ENCODE measurements at regions not wholly inside any gene's neighbourhood (a gene's known extent, or its start where the extent isn't known, plus 50 kb on each side); places are given as distances from the start of the nearest gene placed in this dataset.

DNA sequence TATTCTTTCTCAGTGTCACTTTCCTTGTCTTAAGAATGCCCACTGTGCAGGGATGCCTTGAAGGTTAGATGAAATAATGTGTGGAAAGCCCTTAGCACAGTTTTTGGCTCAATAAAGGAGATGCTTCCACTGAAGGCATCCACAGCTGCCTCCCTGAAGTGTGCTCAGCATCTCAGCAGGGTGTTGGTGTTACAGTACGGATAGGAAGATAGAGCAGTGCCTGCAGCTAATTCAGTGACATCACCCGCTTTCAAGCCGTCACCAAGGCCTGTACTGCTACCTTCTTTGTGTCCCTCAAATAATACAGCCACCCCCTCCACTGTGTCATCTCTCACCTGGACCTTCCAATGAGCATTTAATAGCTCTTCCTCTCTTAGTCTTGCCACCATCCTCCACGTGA lies 59.0 kb downstream of the NDUFS5 start:
- no peak for DNase-seq

DNA sequence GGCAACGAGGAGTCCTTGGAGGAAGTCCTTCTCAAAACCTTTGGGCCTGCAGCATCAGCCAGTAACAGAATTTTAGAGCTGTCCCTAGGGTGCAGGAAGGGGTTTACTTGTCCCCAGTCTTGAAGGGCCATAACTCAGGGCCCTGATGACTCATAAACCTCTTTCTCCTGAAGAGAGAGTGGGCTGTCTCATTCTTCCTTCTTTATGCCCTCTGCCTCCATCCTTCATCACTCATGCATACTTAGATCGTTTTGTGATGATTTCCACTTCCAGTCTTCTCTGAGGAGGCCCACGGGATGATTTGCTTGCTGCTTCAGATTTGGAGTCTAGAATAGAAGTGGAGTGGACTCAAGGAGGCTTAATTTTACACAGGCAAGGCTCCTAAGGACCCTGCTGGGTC lies 60.2 kb downstream of the NDUFS5 start:
- no peak for DNase-seq

- no peak for DNase-seq
These were observed 60.8 kb downstream of the NDUFS5 start for GRCh38 chr1:39086865-39087409.

- no peak for DNase-seq
These were observed 61.3 kb downstream of the NDUFS5 start for GRCh38 chr1:39087435-39087834.

DNA sequence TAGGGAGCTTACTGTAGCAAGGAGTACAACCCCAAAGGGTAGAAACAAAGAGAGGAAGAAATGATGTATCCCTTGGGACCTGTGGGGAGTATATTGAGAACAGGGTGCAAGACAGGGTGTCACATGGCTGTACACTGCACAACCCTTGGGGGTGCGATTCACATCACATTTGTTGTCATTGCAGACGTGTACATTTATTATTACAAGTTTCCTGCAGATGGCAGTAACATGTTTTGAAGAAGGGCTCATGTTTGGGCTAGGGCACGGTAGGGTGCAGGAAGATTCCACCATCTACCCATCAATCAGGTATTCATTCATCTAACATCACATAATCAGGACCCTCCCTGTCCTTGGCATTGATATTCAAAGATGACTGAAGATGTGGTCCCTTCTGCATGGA lies 62.5 kb downstream of the NDUFS5 start:
- DNase-seq, result no peak

GRCh38 chr1:39089931-39090521 lies 63.9 kb downstream of the NDUFS5 start:
- DNase-seq, result no peak

GRCh38 chr1:39090757-39091380 lies 64.7 kb downstream of the NDUFS5 start:
- DNase-seq, result no peak

GRCh38 chr1:39091845-39092645 lies 65.9 kb downstream of the NDUFS5 start:
- DNase-seq, result peak; percentile 88

DNA sequence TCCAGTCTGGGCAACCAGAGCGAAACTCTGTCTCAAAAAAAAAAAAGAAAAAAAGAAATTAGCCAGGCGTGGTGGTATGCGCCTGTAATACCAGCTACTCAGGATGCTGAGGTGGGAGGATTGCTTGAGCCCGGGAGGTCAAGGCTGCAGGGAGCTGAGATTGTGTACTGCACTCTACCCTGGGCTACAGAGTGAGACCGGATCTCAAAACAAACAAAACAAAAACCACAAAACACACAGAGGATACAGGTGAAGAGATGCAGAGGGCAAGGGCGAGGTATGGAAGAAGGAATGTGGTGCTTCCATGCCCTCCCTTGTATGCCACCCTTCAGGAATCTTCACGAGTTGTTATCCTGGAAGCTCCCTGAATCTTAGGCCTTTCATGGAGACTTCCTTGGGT lies 68.5 kb downstream of the NDUFS5 start:
- DNase-seq, result peak; percentile 59

- peak; percentile 99 for DNase-seq
These were observed 72.5 kb downstream of the NDUFS5 start for GRCh38 chr1:39098546-39099250.

DNA sequence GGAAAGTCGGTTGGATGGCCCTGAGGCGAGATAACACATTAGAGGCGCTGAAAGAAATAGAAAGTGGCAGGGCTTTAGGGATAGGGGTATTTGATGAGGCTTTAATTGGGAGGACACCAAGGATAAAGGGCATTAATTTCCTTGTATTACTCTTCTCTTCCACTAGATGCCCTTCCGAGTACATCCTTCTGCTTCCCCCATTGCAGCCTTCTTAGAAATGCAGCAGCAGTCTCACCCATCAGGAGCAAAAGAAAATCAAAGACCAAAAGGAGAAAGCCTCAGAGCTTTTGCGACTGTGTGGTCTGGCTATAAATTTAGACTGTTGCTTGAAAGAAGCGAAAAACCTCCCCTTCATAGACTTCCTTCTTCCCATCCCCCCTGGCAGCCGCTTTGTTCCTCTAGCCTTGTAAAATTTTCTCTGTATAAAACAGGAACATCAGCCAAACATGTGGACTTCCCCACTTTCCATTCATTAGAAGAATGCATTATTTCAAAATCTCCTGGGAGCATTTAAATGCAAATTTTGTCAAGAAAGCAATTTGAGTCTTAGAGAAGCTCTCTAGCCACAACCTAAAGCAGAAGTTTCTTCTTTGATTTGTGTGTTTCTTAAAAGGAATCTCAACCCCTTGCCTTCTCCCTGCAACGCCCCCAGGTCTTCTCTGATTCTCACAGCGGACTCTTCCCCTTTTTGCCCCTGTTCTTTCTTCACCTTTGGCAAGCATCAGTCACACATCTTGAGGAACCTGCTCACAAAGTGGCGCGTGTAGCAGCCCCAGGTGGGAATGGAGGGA lies 76.6 kb downstream of the NDUFS5 start:
- DNase-seq, result peak; percentile 88

DNA sequence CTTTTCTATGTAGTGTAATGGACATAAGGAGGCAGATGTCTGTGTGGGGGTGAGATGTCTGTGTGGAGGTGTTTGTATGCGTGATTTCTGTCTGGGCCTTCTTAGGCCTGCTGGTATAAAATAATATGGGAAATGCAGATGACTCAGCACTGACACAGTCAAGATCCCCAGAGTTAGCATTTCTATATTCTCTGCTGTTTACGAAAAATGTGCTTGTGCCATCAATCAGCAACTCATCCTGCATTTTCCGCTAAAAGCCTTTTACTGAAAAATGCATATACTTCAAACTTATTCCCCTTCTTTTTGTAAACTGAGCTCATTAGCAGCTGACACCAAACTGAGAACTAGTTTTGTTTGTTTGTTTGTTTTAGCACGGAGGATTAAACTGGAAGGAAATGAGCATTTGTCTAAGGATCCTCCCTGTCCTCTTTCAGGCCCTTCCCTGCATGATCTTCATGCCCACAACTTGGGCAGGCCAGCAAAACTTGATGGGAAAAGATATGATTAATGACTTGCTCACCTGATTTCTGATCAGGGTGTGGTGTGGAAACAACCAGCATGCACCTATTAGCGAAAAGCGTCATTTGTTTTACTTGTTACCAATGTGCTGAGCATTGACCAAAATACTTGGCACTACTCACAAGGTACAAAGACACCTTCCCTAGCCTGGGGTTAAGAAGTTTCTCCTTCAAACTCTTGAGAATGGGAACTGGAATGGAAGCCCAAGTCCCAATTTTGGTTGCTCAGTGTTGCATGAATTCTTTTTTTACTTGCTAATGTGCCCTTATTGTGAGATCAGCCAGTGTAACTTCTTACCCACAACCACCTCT lies 77.4 kb downstream of the NDUFS5 start:
- peak; percentile 40 for DNase-seq

- DNase-seq, result peak; percentile 77
These were observed 78.3 kb downstream of the NDUFS5 start for GRCh38 chr1:39104158-39105060.

DNA sequence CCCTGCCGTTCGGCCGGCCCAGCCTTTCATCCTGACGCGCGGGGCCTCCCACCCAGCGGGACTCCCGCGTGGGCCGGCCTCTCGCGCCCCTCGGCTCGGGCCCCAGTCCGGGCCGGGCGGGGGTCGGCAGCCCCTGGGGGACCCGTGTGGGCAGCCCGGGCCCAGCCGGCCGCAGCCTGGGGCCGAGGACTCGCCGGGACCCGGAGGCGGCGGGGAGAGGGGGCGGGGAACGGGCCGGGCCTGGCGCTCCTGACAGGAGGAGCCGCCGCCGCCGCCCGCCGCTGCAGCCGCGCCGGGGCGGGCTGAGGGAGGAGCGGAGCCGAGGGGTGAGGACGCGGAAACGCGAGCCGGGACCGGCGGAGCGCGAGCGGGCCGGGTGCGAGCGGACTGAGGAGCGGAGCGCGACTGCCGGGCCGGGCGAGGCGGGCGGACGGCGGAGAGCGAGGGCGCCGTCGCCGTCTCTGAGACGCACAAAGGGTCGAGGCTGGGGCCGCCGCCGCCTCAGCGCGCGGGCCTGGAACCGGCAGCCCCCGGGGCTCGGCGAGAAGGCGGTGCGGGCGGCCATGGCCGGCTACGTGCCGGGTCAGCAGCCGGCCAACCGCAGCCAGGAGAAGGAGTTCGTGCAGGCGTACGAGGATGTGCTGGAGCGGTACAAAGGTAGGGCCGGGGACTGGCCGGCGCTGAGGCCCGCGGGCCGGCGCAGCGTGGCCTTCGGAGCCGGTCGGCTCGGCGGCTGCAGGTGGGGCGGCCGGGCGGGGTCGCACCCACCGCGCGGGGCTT lies 79.1 kb downstream of the NDUFS5 start:
- peak; percentile 91 for DNase-seq

DNA sequence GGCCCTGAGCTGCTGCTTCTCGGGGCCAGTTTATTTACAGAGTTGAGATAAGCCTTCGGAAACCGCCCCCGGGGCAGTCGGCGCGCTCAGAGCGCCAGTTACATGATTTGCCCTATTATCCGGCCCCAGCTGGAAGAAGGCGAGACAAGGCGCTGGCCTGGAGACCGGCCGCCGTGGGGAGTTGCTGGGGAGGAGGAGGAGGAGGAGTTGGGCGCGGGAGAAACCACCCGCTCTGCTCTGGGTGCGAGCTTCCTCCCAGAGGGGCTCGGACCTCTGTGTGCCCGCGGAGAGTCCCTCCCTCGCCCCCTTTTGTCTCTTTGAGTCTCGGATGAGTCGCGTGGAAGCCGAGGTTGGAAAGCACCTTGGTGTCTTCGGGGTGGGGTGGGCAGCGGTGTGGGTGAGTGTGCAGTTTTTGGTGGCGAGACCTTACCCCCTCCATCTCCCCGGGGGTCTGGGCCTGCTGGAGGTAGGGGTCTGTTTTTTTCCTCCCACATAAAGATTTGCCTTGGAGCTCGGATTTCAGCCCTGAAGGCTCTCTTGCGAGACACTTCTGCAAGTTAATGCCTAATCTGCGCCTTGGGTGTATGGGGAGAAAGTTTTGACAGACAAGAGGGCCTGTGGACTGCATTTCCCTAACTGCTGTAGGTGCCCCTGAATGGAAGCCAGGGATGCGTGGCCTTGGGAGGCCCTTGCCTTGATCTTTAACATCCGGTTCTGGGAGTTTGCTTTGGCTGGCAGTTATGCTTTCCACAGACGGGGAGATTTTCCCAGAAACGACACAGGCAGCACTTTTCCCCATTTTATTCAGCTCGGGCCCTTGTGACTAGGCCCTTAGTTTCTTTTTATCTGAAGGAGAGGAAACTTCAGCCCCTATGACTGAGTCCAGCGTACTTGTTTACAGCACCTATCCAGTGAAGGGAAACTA lies 80.0 kb downstream of the NDUFS5 start:
- DNase-seq, result peak; percentile 69

- DNase-seq, result no peak
These were observed 80.7 kb downstream of the NDUFS5 start for GRCh38 chr1:39106801-39107327.

- peak; percentile 17 for DNase-seq
These were observed 81.5 kb downstream of the NDUFS5 start for GRCh38 chr1:39107341-39108290.
